ENCODE measurements at regions not wholly inside any gene's neighbourhood (a gene's known extent, or its start where the extent isn't known, plus 50 kb on each side); places are given as distances from the start of the nearest gene placed in this dataset.
"Not testable (repeated sequence)": the region's sequence is repeated elsewhere in the genome, so short reads cannot be mapped to it uniquely, and the experiment has no call there.

DNA sequence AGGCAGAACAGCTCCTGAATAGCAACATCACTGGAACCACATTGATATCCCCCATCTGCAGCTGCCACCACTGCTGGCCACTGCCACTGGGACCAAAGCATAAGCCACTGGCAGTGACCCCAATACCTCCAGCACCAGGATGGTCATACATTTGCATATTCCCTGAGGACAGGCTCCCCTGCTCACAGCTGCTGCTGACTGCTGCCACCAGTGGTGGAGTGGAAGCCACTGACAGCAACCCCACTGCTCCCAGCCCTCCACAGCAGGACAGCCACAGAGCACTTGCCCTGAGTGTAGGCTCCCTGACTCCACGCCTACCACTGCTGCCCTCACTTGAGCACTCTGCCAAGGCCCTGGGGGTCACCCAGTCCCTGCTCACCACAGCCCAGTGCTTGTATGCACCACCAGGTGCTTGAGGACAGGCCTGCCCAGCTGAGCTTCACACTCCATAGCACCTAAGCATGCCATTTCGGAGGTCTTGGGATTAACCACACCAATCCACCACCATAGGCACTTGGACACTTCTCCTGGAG, 327.4 kb upstream of the RPS23 start:
- DNase-seq (ENCODE audit: low read depth, low spot score), result no peak

DNA sequence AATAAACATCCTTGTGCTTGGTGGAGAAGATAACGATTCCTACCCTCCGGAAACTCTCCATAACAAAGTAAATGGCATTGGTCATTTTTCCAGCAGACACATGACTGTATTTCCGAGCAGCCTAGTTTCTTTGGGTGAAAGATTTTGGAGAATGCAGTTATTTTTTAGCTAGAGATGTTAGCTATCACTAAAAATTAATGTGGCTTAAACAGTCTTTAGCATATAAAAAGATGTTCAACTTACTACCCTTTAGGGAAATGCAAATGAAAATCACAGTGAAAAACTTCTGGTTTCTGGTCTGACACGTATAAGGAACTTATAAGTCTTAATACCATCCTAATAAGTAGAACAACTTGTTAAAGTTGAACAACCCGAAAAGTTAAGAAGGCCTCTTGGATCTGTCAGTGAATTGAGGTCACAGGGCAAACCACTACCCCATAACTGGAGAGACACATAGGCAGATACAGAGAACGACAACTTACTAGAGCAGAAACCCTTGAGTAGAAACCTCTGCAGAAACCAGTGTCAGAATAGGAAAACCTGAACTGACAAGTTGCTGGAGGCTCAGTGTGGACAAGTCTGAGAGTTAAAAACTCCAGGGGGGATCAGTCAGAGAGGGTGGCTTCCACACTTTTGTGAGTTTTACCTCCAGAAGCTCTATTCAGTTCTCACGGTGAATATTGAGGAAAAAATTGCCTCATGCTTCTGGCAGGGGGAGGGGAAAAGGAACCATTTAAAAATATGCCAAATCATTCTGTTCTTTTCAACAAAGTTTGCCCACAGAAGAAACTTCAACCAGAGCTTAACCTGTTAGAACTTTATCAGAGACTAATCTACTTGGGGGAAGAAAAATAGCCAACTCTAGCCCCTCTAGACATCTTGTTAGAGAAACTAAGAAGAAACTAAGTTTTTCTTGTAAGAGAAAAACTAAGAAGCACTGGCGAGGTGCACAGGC, 325.2 kb upstream of the RPS23 start:
- DNase-seq (ENCODE audit: low read depth, low spot score), result no peak

DNA sequence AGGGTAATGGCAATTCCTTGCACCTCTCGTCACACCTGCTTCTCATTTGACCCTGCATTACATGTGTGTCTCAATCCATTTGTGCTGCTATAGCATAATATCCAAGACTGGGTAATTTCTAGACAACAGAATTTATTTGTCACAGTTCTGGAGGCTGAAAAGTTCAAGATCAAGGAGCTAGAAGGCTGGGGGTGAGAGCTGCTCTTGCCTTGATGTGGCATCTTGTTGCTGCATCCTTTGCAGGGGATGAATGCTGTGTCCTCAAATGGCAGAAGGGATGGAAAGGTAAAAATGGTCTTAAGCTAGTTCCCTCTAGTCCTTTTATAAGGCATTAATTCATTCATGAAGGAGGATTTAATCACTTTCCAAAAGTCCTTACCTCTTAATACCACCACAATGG, 323.7 kb upstream of the RPS23 start:
- no peak for DNase-seq (ENCODE audit: low read depth, low spot score)

DNA sequence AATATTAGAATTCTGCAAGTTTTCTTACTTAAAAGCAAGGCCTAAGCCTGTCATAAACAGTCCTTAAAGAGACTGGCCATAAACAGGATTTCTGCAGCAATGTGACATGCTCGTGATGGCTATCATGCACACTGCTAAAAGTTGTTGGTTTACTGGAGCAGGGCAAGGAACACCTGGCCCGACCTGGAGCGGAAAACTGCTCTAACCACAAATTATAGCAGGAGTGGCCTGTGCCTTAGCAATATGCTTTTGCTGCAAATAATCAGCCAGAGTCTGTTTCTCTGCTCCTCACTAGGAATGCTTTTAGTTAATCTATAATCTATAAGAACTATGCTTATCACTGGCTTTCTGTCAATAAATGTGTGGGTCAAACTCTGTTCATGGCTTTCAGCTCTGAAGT, 322.9 kb upstream of the RPS23 start:
- no peak for DNase-seq (ENCODE audit: low read depth, low spot score)

DNA sequence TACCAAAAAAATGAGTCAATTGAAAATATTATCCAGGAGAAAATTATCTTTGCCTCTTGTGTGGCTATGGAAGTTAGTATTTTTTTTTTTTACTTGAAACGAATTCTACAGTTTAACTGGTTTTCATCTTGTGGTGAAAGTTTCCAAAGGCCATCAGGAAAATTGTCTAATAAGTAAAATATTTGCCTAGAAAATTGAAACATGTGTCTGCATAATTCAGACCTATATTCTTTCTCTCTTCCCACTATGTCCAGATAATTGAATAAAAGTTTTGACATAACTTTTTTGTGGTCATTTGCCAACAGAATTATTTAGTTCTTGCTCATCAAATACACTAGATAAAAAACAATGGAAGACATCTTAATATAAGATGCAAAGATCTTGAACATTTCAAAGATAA, 321.5 kb upstream of the RPS23 start:
- no peak for DNase-seq (ENCODE audit: low read depth, low spot score)

DNA sequence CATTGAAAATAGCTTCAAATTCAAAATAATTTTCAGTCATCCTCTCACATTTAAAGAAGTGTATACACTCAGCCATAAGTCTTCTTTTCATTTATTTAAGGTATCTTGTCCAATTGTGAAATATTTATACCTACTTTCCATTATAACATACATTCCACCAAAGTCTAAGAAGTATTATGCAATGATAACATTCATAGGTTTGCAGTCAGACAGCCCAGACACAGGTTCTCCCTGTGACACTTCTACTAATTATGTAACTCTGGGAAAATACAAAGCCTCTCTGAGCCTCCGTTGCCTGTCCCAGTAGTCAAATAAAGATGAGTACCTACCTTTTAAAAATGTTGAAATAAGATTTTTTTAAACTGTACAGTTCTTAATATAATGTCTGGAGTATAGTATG, 320.9 kb upstream of the RPS23 start:
- no peak for DNase-seq (ENCODE audit: low read depth, low spot score)

DNA sequence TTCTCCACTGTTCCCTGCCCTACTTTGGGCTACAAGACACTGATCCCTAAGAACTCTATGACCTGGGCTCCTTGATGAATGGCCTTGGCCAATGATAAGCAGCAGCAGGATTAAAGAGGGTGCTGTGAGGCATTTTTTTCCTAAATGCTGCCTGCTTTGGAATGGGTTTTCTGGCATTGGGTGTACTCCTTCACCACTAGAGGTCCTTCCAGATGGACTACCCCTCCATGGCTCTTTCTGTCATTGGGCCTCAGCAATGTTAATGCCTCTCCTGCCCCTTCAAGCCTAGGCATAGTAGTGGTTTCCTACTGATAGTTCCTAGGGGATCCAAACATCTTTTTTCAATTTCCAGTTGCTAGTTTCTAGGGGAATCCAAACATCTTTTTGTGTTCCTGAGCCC, 319.3 kb upstream of the RPS23 start:
- DNase-seq (ENCODE audit: low read depth, low spot score), result no peak

DNA sequence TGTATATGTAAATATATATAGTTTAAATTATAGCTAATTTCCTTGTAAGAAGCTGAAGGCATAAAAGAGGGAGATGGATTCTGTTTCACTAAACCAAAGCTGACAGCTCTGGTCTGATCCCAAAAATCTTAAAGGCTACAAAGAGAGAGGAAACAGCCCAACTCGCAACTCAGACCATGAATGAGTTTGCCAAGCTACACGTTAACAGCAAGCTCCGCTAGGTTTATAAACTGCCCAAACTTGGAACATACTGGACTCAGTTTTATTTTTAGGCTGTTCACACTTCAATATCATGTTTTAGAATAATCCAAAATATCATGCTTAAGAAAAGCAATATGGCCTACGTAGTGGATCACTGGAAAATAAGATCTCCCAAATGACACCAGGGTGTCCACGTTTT, 318.3 kb upstream of the RPS23 start:
- no peak for DNase-seq (ENCODE audit: low read depth, low spot score)

DNA sequence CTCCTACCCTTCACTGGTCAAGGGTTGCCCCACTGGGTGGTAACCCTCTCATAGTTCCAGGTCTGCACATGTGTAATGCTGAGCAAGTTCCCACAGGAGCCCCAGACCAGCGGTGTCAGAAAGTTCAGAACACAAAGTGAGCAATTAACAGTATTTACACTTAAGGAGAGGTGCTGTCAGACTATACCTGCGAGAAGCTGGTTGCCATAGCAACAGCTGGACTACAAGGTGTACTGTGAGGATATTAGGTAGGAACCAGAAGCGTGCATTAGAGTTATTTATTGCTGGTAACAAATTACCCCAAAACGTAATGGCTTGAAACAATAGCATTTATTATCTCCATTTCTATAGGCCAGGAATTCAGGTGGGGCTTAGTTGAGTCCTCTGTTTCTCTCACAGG, 317.0 kb upstream of the RPS23 start:
- no peak for DNase-seq (ENCODE audit: low read depth, low spot score)

DNA sequence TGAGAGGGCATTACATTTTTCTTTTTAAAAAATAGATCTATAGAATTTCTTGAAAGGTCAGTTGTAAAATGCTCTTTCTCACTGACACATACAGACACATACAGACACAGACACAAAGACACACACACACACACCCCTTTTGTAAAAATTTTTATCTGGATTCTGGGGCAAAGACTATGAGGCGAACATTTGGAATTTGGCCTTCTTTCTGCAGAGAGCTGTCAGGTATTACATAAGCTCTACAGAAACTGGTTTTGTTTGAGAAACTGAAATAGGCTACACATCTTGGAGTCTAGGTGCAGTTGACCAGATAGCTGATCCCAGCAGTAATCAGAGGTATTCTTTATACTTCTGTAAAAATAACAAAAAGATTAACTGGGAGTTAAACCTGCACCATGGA, 315.9 kb upstream of the RPS23 start:
- no peak for DNase-seq (ENCODE audit: low read depth, low spot score)

DNA sequence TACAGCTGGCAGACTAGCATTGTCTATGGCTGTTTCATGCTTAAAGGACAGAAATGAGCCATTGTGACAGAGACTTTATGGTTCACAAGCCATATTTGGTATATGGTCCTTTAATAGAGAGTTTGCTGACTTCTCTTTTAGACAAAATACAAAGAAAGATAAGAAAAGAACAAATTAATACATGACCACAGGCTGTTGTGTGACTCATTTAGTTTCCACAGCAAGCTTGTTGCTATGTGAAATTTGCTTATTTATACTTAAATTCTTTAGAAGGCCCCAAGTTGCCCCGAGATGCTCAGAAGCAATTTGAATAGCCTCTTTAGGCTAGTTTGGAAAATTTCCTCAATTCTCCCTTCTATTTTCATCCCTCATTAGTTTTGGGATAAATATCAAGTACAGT, 315.3 kb upstream of the RPS23 start:
- DNase-seq (ENCODE audit: low read depth, low spot score), result no peak

DNA sequence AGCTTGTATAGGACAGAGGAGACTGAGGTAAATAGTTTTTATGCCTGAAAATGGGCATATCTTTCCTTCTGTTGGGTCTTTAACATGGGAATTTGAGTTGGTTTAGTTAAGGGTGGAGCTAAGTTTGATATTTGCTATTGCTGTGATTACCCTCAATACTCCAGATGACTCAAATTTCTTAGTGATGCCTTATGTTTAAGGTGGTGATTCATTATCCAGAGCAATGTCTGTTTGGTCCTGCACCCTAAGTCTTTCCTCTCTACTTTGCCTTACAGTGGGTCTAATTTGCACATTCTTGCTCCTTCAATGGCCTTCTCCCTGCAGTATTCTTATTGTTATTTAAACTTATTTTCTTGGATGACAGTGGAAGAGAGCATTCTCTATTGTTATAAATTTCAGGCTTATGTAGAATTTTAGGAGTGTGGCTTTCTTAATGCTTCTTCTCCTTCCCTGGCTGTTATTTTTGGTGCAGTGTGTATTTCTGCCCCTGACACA, 312.9 kb upstream of the RPS23 start:
- DNase-seq (ENCODE audit: low read depth, low spot score), result no peak

DNA sequence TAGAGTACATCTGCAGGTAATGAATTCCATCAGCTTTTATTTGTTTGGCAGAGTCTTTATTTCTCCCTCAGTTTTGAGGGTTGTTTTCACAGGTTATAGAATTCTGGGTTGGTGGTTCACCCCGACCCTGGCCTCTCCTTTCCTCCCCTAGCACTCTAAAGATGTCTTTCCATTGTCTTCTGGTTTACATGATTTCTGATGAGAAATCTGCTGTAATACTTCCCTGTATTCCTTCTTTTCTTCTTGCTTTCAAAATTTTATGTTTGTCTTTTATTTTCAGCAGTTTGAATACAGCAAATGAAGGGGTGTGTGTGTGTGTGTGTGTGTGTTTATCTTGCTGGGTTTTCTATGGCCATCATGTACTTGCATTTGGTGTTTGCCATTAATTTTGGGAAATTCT, 312.0 kb upstream of the RPS23 start:
- no peak for DNase-seq (ENCODE audit: low read depth, low spot score)

DNA sequence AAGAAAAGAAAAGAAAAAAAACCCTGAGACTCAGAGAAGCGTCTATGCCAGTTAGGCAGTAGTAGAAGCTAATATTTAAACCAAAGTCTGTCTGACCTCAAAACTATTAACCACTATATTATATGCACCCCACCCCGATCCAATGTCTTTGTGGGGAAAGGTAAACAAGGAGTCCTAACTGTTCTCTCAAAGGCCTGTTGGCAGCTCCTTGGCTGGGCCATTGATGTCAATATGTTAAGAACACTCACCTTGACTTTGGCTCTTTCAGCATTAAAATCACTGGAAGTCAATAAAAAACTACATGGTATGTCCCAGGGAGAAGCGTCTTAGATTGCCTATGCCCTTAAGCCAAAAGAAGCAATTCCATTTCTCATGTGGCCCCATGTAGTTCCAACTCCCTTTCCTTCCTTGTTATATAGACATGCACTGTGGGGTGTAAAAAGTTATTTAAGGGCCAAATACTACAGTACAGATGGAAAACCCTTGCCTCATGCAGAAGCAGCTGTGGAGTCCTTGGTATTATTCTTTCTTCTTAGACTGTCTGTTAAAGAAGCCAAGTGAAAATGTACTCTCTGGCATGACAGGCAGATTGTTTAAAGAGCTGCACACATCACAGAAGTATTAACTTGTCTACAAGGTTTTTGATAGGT, 308.6 kb upstream of the RPS23 start:
- DNase-seq (ENCODE audit: low read depth, low spot score), result no peak

DNA sequence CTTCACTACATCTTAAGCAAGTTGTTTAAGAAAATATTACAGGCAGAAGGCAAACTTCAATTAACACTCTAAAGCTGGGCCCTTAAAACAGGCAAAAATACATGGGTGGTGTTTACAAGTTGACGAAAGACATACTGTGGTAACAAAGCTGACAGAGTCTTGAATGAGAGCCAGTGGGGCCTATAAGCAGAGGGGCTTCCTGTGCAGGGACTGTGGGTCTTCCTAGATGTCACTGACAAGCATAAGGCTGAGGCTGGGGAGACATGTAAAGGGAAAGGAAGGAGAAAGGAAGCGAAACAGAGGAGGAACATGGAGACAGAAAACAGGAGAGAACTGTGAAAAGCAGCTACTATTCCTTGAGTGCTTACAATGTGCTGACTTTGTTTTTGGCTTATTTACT, 308.0 kb upstream of the RPS23 start:
- no peak for DNase-seq (ENCODE audit: low read depth, low spot score)

DNA sequence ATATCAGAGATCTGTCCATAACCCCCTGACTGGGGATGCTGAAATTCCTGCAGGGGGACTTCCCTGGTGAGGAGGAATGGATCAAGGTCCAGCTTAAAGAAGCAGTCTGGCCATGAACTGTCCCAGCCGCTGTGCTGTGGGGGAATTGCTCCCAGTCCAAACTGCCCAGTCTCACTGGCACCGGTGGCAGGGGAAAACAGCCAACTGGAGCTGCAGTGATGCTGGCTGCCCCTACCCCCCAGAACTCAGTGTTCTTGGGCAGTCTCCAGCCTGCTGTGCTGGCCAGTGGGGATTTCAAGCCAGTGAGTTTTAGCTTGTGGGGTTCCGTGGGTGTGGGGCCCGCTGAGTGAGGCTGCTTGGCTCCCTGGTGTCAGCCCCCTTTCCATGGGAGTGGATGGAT, 306.5 kb upstream of the RPS23 start:
- no peak for DNase-seq (ENCODE audit: low read depth, low spot score)

DNA sequence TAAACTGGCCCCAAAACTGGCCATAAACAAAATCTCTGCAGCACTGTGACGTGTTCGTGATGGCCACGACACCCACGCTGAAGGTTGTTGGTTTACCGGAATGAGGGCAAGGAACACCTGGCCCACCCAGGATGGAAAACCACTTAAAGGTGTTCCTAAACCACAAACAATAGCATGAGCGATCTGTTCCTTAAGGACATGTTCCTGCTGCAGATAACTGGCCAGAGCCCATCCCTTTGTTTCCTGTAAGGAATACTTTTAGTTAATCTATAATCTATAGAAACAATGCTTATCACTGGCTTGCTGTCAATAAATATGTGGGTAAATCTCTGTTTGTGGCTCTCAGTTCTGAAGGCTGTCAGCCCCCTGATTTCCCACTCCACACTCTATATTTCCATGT, 305.2 kb upstream of the RPS23 start:
- DNase-seq (ENCODE audit: low read depth, low spot score), result not testable (repeated sequence)

DNA sequence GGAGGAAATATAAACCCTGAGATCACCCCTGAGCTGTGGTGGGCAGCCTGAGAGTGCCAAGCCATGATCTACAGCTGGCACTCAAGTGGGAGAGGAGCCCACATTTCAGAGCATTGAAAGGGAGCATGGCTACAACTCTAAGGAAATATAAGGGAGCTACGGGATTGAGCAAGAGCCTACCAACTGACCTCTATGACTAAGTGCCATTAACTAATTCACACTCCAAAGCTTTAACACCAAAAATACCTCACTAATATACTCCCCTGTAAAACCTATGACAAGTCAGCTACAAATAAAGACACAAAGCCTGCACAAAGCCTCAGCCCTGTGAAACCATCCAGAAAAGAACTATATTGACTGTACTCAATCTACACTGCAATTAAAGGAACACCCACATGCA, 286.8 kb upstream of the RPS23 start:
- DNase-seq (ENCODE audit: low read depth, low spot score), result no peak

DNA sequence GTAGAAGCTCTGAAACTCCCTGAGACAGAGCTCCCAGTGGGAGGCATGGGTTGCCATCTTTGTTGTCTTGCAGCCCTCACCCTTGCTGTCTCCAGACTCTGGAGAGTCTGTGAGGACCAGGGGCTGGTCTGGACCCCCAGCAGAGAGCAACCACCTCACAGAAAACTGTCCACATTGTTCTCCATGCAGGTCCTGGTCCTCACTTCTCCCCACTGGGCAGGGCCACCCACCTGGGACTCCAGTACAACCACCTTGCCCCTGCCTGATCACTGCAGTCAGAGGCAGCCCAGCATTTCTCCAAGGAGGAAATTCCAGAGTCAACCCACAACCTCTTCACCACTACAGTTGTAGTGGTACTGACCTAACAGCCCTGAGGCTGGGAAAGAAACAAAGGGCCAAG, 285.6 kb upstream of the RPS23 start:
- DNase-seq (ENCODE audit: low read depth, low spot score), result no peak

DNA sequence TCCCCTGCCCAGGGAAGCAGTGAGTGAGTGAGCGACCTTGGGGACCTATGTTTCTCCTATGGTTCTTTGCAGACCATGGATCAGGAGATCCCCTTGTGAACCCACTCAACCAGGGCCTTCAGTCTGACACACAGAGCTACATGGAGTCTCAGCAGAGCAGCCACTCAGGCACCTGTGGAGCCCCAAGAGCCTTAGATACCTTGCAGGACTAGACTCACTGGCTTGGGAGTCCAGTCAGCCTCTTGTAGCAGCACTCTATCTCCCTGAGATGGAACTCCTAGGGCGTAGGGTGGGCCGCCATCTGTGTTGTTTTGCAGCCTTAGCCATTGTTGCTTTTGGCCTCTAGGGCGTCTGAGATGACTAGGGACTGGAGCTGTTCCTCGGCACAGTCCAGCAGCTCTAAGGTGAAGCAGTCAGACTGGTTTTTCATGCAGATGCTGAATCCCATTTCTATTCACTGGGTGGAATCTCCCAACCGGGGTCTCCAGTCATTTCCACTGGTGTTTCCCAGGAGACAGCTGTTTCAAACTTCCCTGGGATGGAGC, 284.6 kb upstream of the RPS23 start:
- DNase-seq (ENCODE audit: low read depth, low spot score), result no peak

DNA sequence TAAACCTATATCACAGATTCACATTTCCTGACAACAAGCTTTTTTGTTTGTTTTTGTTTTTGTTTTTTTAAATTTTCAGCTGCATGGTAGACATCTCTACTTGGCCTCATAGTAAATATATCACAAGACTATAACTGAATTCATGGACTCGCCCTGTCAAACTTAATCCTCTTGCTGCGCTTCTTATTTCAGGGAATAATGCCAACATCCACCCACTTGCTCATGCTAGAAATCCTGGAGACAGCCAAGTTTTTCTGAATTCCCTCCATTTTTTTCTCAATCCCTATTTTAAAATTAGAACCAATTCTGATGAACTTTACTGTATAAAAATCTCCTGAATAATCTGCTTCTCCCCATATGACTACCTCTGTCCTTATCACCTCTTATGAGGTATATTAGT, 283.6 kb upstream of the RPS23 start:
- DNase-seq (ENCODE audit: low read depth, low spot score), result no peak

DNA sequence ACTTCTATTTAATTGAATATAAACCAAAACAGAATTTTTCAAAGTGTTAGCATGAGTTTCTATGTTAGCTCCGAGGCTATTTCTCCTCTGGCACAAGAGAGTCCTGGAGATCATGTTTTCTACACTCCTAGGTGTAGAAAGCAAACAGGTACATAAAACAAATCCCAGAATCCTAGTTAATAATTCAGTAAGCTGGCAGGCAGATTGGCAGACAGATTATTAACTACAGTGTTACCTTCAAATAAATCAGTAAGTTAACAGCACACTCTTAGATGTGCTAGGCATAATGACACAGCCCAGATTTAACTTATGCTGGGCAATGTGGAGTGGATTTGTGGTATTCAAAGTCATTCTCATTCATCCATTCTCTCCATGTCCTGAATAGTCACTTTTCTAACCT, 282.8 kb upstream of the RPS23 start:
- no peak for DNase-seq (ENCODE audit: low read depth, low spot score)

DNA sequence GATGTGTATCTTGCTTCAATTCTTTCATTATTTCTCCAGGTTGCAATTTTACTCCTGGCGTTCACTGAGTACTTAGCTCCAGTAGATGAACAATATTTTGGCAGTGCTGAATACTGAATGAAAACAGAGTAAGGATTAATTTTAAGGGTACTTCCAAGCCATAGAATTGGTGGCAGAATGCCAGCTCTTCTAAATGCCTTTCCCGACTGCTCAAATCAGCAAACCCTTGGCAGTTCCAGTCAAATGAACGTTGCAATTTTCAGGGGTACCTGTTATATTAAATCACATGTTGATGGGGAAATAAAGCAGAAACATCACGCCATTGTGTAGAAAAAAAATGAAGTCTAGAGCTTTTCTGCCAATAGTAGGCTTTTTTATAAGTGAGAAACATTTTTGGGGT, 282.4 kb upstream of the RPS23 start:
- DNase-seq (ENCODE audit: low read depth, low spot score), result no peak
